ENCODE measurements at regions not wholly inside any gene's neighbourhood (a gene's known extent, or its start where the extent isn't known, plus 50 kb on each side); places are given as distances from the start of the nearest gene placed in this dataset.

- TF ChIP-seq CTCF (conservative IDR thresholded peaks at IDR 0.05; ENCODE audit: low read depth) = peak; percentile 29
- no peak for DNase-seq (ENCODE audit: low spot score)
- ChIA-PET POLR2A (ENCODE audit: low non-redundant PET) (no interaction called here), CTCF (no interaction called here)
- no peak overlapping the region for H3K27ac ChIP-seq
Measured at GRCh38 chr9:106560540-106560939, 302.4 kb upstream of the ZNF462 start.

- ChIA-PET CTCF (no interaction called here), POLR2A (ENCODE audit: low non-redundant PET) (no interaction called here)
- H3K27ac ChIP-seq = no peak overlapping the region
- TF ChIP-seq CTCF (conservative IDR thresholded peaks at IDR 0.05; ENCODE audit: low read depth) = no peak
- DNase-seq (ENCODE audit: low spot score) = no peak
Measured at GRCh38 chr9:106575823-106576222, 287.1 kb upstream of the ZNF462 start.

GRCh38 chr9:106576232-106576760 lies 286.7 kb upstream of the ZNF462 start:
- CTCF ChIA-PET = no interaction called here
- no peak for DNase-seq (ENCODE audit: low spot score)
- no peak for TF ChIP-seq CTCF (conservative IDR thresholded peaks at IDR 0.05; ENCODE audit: low read depth)
- no peak overlapping the region for H3K27ac ChIP-seq
- POLR2A ChIA-PET (ENCODE audit: low non-redundant PET) = interaction anchor here (0.6 kb wide), 1 partner anchor 336 kb away, joined by 4 read pairs; no protein-coding TSS in a partner anchor

- DNase-seq (ENCODE audit: low spot score) = no peak
- ChIA-PET CTCF (interaction anchor here (0.5 kb wide), 1 partner anchor 560 kb away, joined by 4 read pairs; no protein-coding TSS in a partner anchor), POLR2A (ENCODE audit: low non-redundant PET) (no interaction called here)
- H3K27ac ChIP-seq = no peak overlapping the region
- TF ChIP-seq CTCF (conservative IDR thresholded peaks at IDR 0.05; ENCODE audit: low read depth) = no peak
Measured at GRCh38 chr9:106577121-106577520, 285.8 kb upstream of the ZNF462 start.

- ChIA-PET POLR2A (ENCODE audit: low non-redundant PET) (no interaction called here), CTCF (no interaction called here)
- DNase-seq (ENCODE audit: low spot score) = no peak
- H3K27ac ChIP-seq = no peak overlapping the region
- no peak for TF ChIP-seq CTCF (conservative IDR thresholded peaks at IDR 0.05; ENCODE audit: low read depth)
Measured at GRCh38 chr9:106580546-106580945, 282.4 kb upstream of the ZNF462 start.

- no peak overlapping the region for H3K27ac ChIP-seq
- no peak for DNase-seq (ENCODE audit: low spot score)
- no peak for TF ChIP-seq CTCF (conservative IDR thresholded peaks at IDR 0.05; ENCODE audit: low read depth)
- POLR2A ChIA-PET (ENCODE audit: low non-redundant PET) = no interaction called here
- CTCF ChIA-PET = no interaction called here
Measured at GRCh38 chr9:106581973-106582372, 281.0 kb upstream of the ZNF462 start.
